GM12801 (cell line): ENCODE measurements at regions not wholly inside any gene's neighbourhood (a gene's known extent, or its start where the extent isn't known, plus 50 kb on each side); places are given as distances from the start of the nearest gene placed in this dataset.

ENCODE experiments used
- CTCF ChIP-seq: IDR thresholded peaks from one replicate; pipeline ENCODE4 v1.5.1; 2011; ENCODE audit warnings: control low read depth; ENCODE audit not compliant: insufficient read length; ENCODE audit errors: extremely low read depth

- TF ChIP-seq CTCF, result no peak
Observed at GRCh38 chr13:31853643-31854326, 114.5 kb downstream of the RXFP2 start.

GRCh38 chr13:31859571-31859970 lies 120.2 kb downstream of the RXFP2 start:
- TF ChIP-seq CTCF, result no peak

- TF ChIP-seq CTCF, result no peak
Observed at GRCh38 chr13:31860002-31860401, 120.7 kb downstream of the RXFP2 start.

- TF ChIP-seq CTCF, result no peak
Observed at GRCh38 chr13:31862828-31863227, 123.5 kb downstream of the RXFP2 start.

- TF ChIP-seq CTCF, result no peak
Observed at GRCh38 chr13:31864307-31864706, 125.0 kb downstream of the RXFP2 start.

GRCh38 chr13:31866099-31866498 lies 126.8 kb downstream of the RXFP2 start:
- no peak for TF ChIP-seq CTCF

GRCh38 chr13:31867709-31868108 lies 128.4 kb downstream of the RXFP2 start:
- no peak for TF ChIP-seq CTCF
